ENCODE measurements at regions not wholly inside any gene's neighbourhood (a gene's known extent, or its start where the extent isn't known, plus 50 kb on each side); places are given as distances from the start of the nearest gene placed in this dataset.

- TF ChIP-seq CTCF (IDR thresholded peaks at IDR 0.05; ENCODE audit: low read depth, low read length) (no peak), EZH2phosphoT487 (IDR thresholded peaks at IDR 0.05; ENCODE audit: low read depth) (no peak)
These were observed 204.3 kb upstream of the KRR1 start for GRCh38 chr12:75715682-75716081.
